GM12878 (cell line): ENCODE measurements at regions not wholly inside any gene's neighbourhood (a gene's known extent, or its start where the extent isn't known, plus 50 kb on each side); places are given as distances from the start of the nearest gene placed in this dataset.

Experiments
- ATAC-seq: fragments of 200-7000 bp; cut with Tn5 transposase; 3 replicates; pipeline ENCODE4 v1.9.1; 2020; ENCODE audit warnings: mild to moderate bottlenecking, moderate library complexity
- BruUV-seq: library from RNA; stranded (reverse); fragments of 400-500 nt; replicated peaks from 2 replicates; lab custom pipeline; 2021; lab: Mats Ljungman, UMichigan
- CTCF ChIA-PET: fragments of 300-600 bp; sonication (Branson Sonifier 250); formaldehyde crosslinking; extraction: SDS; loops from one replicate; lab custom pipeline; 2021; ENCODE audit warnings: inconsistent platforms; lab: Yijun Ruan, JAX
- POLR2A ChIA-PET: fragments of 350-600 bp; formaldehyde crosslinking; extraction: SDS; loops from one replicate; lab custom pipeline; 2021; ENCODE audit warnings: inconsistent platforms; lab: Charles Lee
- RAD21 ChIA-PET: fragments of 300-600 bp; sonication (Branson Sonifier 250); formaldehyde crosslinking; loops from one replicate; lab custom pipeline; 2023; ENCODE audit warnings: antibody characterized with exemption; ENCODE audit not compliant: unreplicated experiment; lab: Charles Lee
- SMC1A ChIA-PET: fragments of 300-600 bp; sonication (Branson Sonifier 250); formaldehyde crosslinking; loops from one replicate; lab custom pipeline; 2023; ENCODE audit not compliant: unreplicated experiment, uncharacterized antibody; lab: Charles Lee
- DNase-seq: peaks from one replicate; pipeline ENCODE4 v3.0.0-alpha.2; 2011; ENCODE audit warnings: low read depth, low spot score
- FAIRE-seq: peaks from 3 replicates; lab custom pipeline; 2011; peaks lifted over from hg19 to GRCh38; lab: Jason Lieb, UNC
- H2AFZ ChIP-seq: 2 replicates; pipeline ENCODE4 v1.6.0; 2011; ENCODE audit warnings: low read depth, low read length, control low read depth; ENCODE audit not compliant: control insufficient read depth
- H3K27ac ChIP-seq: 2 replicates; pipeline ENCODE4 v1.5.1; 2011; ENCODE audit warnings: control low read depth; ENCODE audit not compliant: control insufficient read depth, insufficient read depth
- H3K27me3 ChIP-seq, 2 experiments: replicated peaks in 1 of 2; 2 replicates each; pipeline versions ENCODE4 v1.6.0 to v1.6.1; 2011; ENCODE audit warnings: low read length in 1 of 2; ENCODE audit not compliant: control insufficient read depth in 2 of 2, insufficient read depth in 2 of 2
- H3K36me3 ChIP-seq, 2 experiments: 2 replicates each; pipeline ENCODE4 v1.5.1; 2011; ENCODE audit warnings: low read length in 1 of 2; ENCODE audit not compliant: control insufficient read depth in 2 of 2, insufficient read depth in 2 of 2
- H3K4me1 ChIP-seq: 2 replicates; pipeline ENCODE4 v1.6.1; 2011; ENCODE audit warnings: mild to moderate bottlenecking, low read length, moderate library complexity, mixed read lengths; ENCODE audit not compliant: control insufficient read depth, insufficient read depth
- H3K4me2 ChIP-seq: 2 replicates; pipeline ENCODE4 v1.6.0; 2011; ENCODE audit warnings: control low read depth; ENCODE audit not compliant: control insufficient read depth, insufficient read depth
- H3K4me3 ChIP-seq: fragments of 200-600 bp; sonication (generic); 2 replicates; pipeline ENCODE4 v1.5.1; 2016
- H3K79me2 ChIP-seq: 2 replicates; pipeline ENCODE4 v1.6.0; 2011; ENCODE audit warnings: low read length; ENCODE audit not compliant: control insufficient read depth, insufficient read depth
- H3K9ac ChIP-seq: 2 replicates; pipeline ENCODE4 v1.8.0; 2011; ENCODE audit warnings: low read length, control low read depth, mixed read lengths; ENCODE audit not compliant: control insufficient read depth, insufficient read depth
- H3K9me3 ChIP-seq: replicated peaks from 3 replicates; pipeline ENCODE4 v1.5.1; 2011; ENCODE audit warnings: mild to moderate bottlenecking, low read length; ENCODE audit not compliant: control insufficient read depth, insufficient read depth
- H4K20me1 ChIP-seq: 2 replicates; pipeline ENCODE4 v1.6.0; 2011; ENCODE audit not compliant: control insufficient read depth, insufficient read depth
- CHD2 ChIP-seq: IDR thresholded peaks from 2 replicates; pipeline ENCODE4 v1.6.1; 2011; ENCODE audit warnings: low read depth, low read length, improper control_type of control experiment, borderline replicate concordance
- MTA3 ChIP-seq: IDR thresholded peaks from 2 replicates; pipeline ENCODE4 v1.6.1; 2012; ENCODE audit warnings: low read length, inconsistent platforms, borderline replicate concordance
- PAX5 ChIP-seq: IDR thresholded peaks from 2 replicates; pipeline ENCODE4 v1.6.1; 2011; ENCODE audit warnings: low read depth, low read length, borderline replicate concordance
- WGBS: methylation state at CpG from one replicate; pipeline ENCODE4 v1.1.6; 2016; ENCODE audit warnings: low lambda C conversion rate; ENCODE audit not compliant: insufficient replicate concordance, insufficient coverage; ENCODE audit errors: missing lambda C conversion rate; 5-methylcytosine and 5-hydroxymethylcytosine counted together
- in situ Hi-C: fragments of 300-500 bp; cut with MboI; formaldehyde crosslinking; loops from 9 replicates; pipeline ENCODE4 v1.14.3; 2018; ENCODE audit warnings: mixed read lengths
- intact Hi-C: fragments of 100-400 bp; cut with micrococcal nuclease; formaldehyde crosslinking; loops from one replicate; pipeline ENCODE4 v1.14.2; 2022; ENCODE audit not compliant: unreplicated experiment
- TF ChIP-seq, protein P1 (sequence below): fragments of 450-650 bp; formaldehyde crosslinking; IDR thresholded peaks from 2 replicates; pipeline ENCODE4 v1.4.0; 2020; ENCODE audit warnings: mild to moderate bottlenecking, moderate library complexity
- TF ChIP-seq, protein P2 (sequence below): IDR thresholded peaks from 2 replicates; pipeline ENCODE4 v1.6.1; 2011; ENCODE audit warnings: low read depth, low read length, improper control_type of control experiment, borderline replicate concordance

DNA sequence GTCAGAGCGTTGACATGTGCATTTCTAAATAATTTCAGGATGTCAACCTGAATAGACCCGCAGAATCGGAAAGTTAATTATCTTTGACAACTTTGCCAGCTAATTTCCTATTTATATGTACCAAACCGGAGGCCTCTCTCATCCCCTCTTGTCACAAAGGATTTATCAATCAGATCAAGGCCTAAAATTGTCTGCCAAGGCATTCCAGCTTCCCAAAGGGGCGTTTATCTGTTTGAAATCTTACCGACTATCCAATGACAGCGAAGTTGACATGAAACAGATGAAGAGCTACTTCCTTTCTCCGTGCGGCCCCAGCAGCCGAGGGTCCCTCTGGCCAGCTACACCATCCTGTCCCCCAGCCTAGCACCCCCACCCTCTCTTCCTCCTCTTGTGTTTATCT lies 223.7 kb upstream of the DYNLRB2 start (continued):
- TF ChIP-seq, protein P1, sequence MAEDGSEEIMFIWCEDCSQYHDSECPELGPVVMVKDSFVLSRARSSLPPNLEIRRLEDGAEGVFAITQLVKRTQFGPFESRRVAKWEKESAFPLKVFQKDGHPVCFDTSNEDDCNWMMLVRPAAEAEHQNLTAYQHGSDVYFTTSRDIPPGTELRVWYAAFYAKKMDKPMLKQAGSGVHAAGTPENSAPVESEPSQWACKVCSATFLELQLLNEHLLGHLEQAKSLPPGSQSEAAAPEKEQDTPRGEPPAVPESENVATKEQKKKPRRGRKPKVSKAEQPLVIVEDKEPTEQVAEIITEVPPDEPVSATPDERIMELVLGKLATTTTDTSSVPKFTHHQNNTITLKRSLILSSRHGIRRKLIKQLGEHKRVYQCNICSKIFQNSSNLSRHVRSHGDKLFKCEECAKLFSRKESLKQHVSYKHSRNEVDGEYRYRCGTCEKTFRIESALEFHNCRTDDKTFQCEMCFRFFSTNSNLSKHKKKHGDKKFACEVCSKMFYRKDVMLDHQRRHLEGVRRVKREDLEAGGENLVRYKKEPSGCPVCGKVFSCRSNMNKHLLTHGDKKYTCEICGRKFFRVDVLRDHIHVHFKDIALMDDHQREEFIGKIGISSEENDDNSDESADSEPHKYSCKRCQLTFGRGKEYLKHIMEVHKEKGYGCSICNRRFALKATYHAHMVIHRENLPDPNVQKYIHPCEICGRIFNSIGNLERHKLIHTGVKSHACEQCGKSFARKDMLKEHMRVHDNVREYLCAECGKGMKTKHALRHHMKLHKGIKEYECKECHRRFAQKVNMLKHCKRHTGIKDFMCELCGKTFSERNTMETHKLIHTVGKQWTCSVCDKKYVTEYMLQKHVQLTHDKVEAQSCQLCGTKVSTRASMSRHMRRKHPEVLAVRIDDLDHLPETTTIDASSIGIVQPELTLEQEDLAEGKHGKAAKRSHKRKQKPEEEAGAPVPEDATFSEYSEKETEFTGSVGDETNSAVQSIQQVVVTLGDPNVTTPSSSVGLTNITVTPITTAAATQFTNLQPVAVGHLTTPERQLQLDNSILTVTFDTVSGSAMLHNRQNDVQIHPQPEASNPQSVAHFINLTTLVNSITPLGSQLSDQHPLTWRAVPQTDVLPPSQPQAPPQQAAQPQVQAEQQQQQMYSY (CRISPR knock-in tag), result no peak
- TF ChIP-seq CHD2, result no peak
- TF ChIP-seq, protein P2, sequence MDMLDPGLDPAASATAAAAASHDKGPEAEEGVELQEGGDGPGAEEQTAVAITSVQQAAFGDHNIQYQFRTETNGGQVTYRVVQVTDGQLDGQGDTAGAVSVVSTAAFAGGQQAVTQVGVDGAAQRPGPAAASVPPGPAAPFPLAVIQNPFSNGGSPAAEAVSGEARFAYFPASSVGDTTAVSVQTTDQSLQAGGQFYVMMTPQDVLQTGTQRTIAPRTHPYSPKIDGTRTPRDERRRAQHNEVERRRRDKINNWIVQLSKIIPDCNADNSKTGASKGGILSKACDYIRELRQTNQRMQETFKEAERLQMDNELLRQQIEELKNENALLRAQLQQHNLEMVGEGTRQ, result no peak
- TF ChIP-seq, all 136 proteins: peak for 0

DNA sequence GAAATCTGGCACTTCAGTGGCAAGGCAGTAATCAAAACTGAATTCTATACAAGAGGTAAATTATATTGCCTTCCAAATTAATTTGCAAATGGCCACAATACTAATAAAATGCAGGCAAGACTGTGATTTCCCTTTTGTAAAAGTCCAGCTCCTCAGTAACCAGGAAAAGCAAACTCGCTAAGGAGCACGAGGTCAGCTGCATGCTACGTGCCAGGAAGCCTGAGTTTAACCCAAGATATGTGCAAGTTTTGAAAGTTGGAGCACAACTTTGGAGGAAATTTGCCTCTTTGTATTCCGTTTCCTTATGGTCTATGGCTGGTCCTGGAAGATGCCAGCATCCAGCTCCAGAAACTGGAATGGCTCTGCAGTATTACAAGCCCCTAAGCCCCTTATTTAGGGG lies 226.8 kb upstream of the DYNLRB2 start:
- WGBS, result 25% methylated on average over 4 of the region's 4 CpGs
- CTCF ChIA-PET, result no interaction called here
- no peaks in the 10 kb centered on the region for H4K20me1 ChIP-seq
- intact Hi-C loops, result no loop called here
- SMC1A ChIA-PET, result no interaction called here
- in situ Hi-C loops, result no loop called here
- no peak overlapping the region for H3K4me2 ChIP-seq
- no peaks in the 10 kb centered on the region for H3K9me3 ChIP-seq
- FAIRE-seq (no peak), DNase-seq (no peak), ATAC-seq (no peak)
- H2AFZ ChIP-seq, result no peak overlapping the region
- H3K27me3 ChIP-seq, result no peaks in the 10 kb centered on the region
- no peak overlapping the region for H3K9ac ChIP-seq
- RAD21 ChIA-PET, result no interaction called here
- no peak overlapping the region for H3K27ac ChIP-seq
- H3K4me3 ChIP-seq, result no peak overlapping the region
- no peaks in the 10 kb centered on the region for H3K79me2 ChIP-seq
- H3K4me1 ChIP-seq, result no peaks in the 10 kb centered on the region
- TF ChIP-seq PAX5 (no peak), MTA3 (no peak)
- POLR2A ChIA-PET, result no interaction called here
- no peaks in the 10 kb centered on the region for H3K36me3 ChIP-seq
- no TSS peak for BruUV-seq
